H9 (cell line): ENCODE measurements at regions not wholly inside any gene's neighbourhood (a gene's known extent, or its start where the extent isn't known, plus 50 kb on each side); places are given as distances from the start of the nearest gene placed in this dataset.

ENCODE experiments used
- DNase-seq: peaks from one replicate; pipeline ENCODE4 v3.0.0-alpha.2; 2017
- H2AFZ ChIP-seq: one replicate; pipeline ENCODE4 v1.6.1; 2013; ENCODE audit warnings: mild to moderate bottlenecking, low read length, control low read depth, moderate library complexity
- H2AK5ac ChIP-seq: 2 replicates; pipeline ENCODE4 v1.6.1; 2013; ENCODE audit warnings: low read length, control low read depth, mixed read lengths; ENCODE audit not compliant: insufficient read length
- H2BK120ac ChIP-seq: one replicate; pipeline ENCODE4 v1.6.1; 2013; ENCODE audit warnings: low read depth, mild to moderate bottlenecking, low read length, control low read depth, inconsistent platforms; ENCODE audit not compliant: poor library complexity, severe bottlenecking
- H2BK12ac ChIP-seq: 2 replicates; pipeline ENCODE4 v1.6.1; 2013; ENCODE audit warnings: low read length, control low read depth, mixed read lengths, low read depth; ENCODE audit not compliant: insufficient read length
- H2BK15ac ChIP-seq: 2 replicates; pipeline ENCODE4 v1.6.1; 2013; ENCODE audit warnings: low read depth, low read length, control low read depth
- H2BK20ac ChIP-seq: one replicate; pipeline ENCODE4 v1.6.1; 2013; ENCODE audit warnings: low read depth, mild to moderate bottlenecking, low read length, control low read depth, inconsistent platforms; ENCODE audit not compliant: poor library complexity, severe bottlenecking
- H2BK5ac ChIP-seq: 2 replicates; pipeline ENCODE4 v1.6.1; 2013; ENCODE audit warnings: low read length, control low read depth, mixed read lengths; ENCODE audit not compliant: insufficient read length
- H3K14ac ChIP-seq: 2 replicates; pipeline ENCODE4 v1.6.1; 2013; ENCODE audit warnings: low read length, control low read depth; ENCODE audit not compliant: insufficient read depth
- H3K18ac ChIP-seq: 2 replicates; pipeline ENCODE4 v1.6.1; 2013; ENCODE audit warnings: low read depth, mild to moderate bottlenecking, mixed read lengths, low read length, control low read depth; ENCODE audit not compliant: insufficient read length
- H3K23ac ChIP-seq: 2 replicates; pipeline ENCODE4 v1.6.1; 2013; ENCODE audit warnings: low read length, control low read depth, mixed read lengths, low read depth; ENCODE audit not compliant: insufficient read length
- H3K23me2 ChIP-seq: 2 replicates; pipeline ENCODE4 v1.6.1; 2013; ENCODE audit warnings: low read depth, mild to moderate bottlenecking, mixed read lengths, low read length, control low read depth; ENCODE audit not compliant: insufficient read length, poor library complexity, severe bottlenecking
- H3K27ac ChIP-seq: 2 replicates; pipeline ENCODE4 v1.5.1; 2013; ENCODE audit warnings: low read length, control low read depth, mixed read lengths, low read depth; ENCODE audit not compliant: insufficient read length
- H3K27me3 ChIP-seq: 2 replicates; pipeline ENCODE4 v1.6.1; 2013; ENCODE audit warnings: low read length, control low read depth, inconsistent platforms; ENCODE audit not compliant: insufficient read depth
- H3K4ac ChIP-seq: 2 replicates; pipeline ENCODE4 v1.6.1; 2013; ENCODE audit warnings: low read depth, mild to moderate bottlenecking, control low read depth, inconsistent platforms, low read length, moderate library complexity
- H3K4me1 ChIP-seq: 2 replicates; pipeline ENCODE4 v1.6.1; 2013; ENCODE audit warnings: low read length, control low read depth, inconsistent platforms; ENCODE audit not compliant: insufficient read depth
- H3K4me2 ChIP-seq: 2 replicates; pipeline ENCODE4 v1.6.1; 2013; ENCODE audit warnings: low read length, control low read depth, mixed read lengths; ENCODE audit not compliant: insufficient read length, insufficient read depth
- H3K56ac ChIP-seq: 2 replicates; pipeline ENCODE4 v1.6.1; 2013; ENCODE audit warnings: low read depth, mild to moderate bottlenecking, mixed read lengths, low read length, control low read depth; ENCODE audit not compliant: insufficient read length
- H3K79me1 ChIP-seq: 2 replicates; pipeline ENCODE4 v1.6.1; 2013; ENCODE audit warnings: low read depth, mild to moderate bottlenecking, moderate library complexity, low read length, control low read depth, inconsistent platforms; ENCODE audit not compliant: insufficient read depth, poor library complexity, severe bottlenecking
- H3K79me2 ChIP-seq: 2 replicates; pipeline ENCODE4 v1.6.1; 2013; ENCODE audit warnings: low read length, control low read depth, inconsistent platforms; ENCODE audit not compliant: insufficient read depth
- H3K9ac ChIP-seq: 2 replicates; pipeline ENCODE4 v1.6.1; 2013; ENCODE audit warnings: low read length, control low read depth, mixed read lengths; ENCODE audit not compliant: insufficient read length; ENCODE audit errors: extremely low read depth
- H3K9me3 ChIP-seq: one replicate; pipeline ENCODE4 v1.6.1; 2013; ENCODE audit warnings: low read depth, low read length, inconsistent platforms; ENCODE audit not compliant: control insufficient read depth
- H3T11ph ChIP-seq: one replicate; pipeline ENCODE4 v1.6.1; 2013; ENCODE audit warnings: mild to moderate bottlenecking, low read length, control low read depth, inconsistent platforms
- H4K20me1 ChIP-seq: one replicate; pipeline ENCODE4 v1.6.1; 2013; ENCODE audit not compliant: control insufficient read depth, insufficient read length, insufficient read depth
- H4K5ac ChIP-seq: 2 replicates; pipeline ENCODE4 v1.6.1; 2013; ENCODE audit warnings: low read depth, mild to moderate bottlenecking, mixed read lengths, low read length, control low read depth; ENCODE audit not compliant: insufficient read length
- H4K8ac ChIP-seq: replicated peaks from 2 replicates; pipeline ENCODE4 v1.6.1; 2013; ENCODE audit warnings: low read length, control low read depth, mixed read lengths, low read depth; ENCODE audit not compliant: insufficient read length
- H4K91ac ChIP-seq: 2 replicates; pipeline ENCODE4 v1.6.1; 2013; ENCODE audit warnings: low read depth, mild to moderate bottlenecking, moderate library complexity, mixed read lengths, low read length, control low read depth; ENCODE audit not compliant: insufficient read length
- H3K27ac Mint-ChIP-seq, 3 experiments: 2 replicates in 2 of 3; 3 replicates in 1 of 3; pipeline ENCODE4 v1.8.0; 2020 to 2021; ENCODE audit warnings: mixed read lengths in 3 of 3, mild to moderate bottlenecking in 1 of 3, moderate library complexity in 1 of 3
- H3K27me3 Mint-ChIP-seq: 2 replicates; pipeline ENCODE4 v1.8.0; 2021; ENCODE audit warnings: low read depth, mild to moderate bottlenecking, moderate library complexity, mixed read lengths
- H3K36me3 Mint-ChIP-seq, 3 experiments: 2 replicates in 2 of 3; 3 replicates in 1 of 3; pipeline ENCODE4 v1.8.0; 2020 to 2021; ENCODE audit warnings: low read depth in 3 of 3, mixed read lengths in 3 of 3; ENCODE audit not compliant: insufficient read depth in 1 of 3
- H3K4me1 Mint-ChIP-seq, 2 experiments: 2 replicates each; pipeline ENCODE4 v1.8.0; 2020; ENCODE audit warnings: mixed read lengths in 2 of 2
- H3K4me3 Mint-ChIP-seq, 2 experiments: 2 replicates in 1 of 2; 3 replicates in 1 of 2; pipeline ENCODE4 v1.8.0; 2020 to 2021; ENCODE audit warnings: mild to moderate bottlenecking in 2 of 2, mixed read lengths in 2 of 2, moderate library complexity in 1 of 2
- H3K9me3 Mint-ChIP-seq, 2 experiments: 2 replicates in 1 of 2; 3 replicates in 1 of 2; pipeline ENCODE4 v1.8.0; 2020; ENCODE audit warnings: mild to moderate bottlenecking in 2 of 2, mixed read lengths in 2 of 2, moderate library complexity in 1 of 2
- CTCF ChIP-seq: fragments of 200-600 bp; sonication (generic); conservative IDR thresholded peaks from 3 replicates; pipeline ENCODE4 v1.8.0; 2021; ENCODE audit warnings: antibody characterized with exemption, mild to moderate bottlenecking
- WGBS: extraction: QIAGEN DNeasy Blood & Tissue Kit; methylation state at CpG from one replicate; pipeline ENCODE4 v1.1.7; 2013; ENCODE audit warnings: missing lambda C conversion rate, low lambda C conversion rate, mixed read lengths; ENCODE audit not compliant: insufficient read length; ENCODE audit errors: extremely low coverage; 5-methylcytosine and 5-hydroxymethylcytosine counted together

GRCh38 chr12:102766961-102767360 is 150.1 kb downstream of the PAH start:
- no peak overlapping the region for H3K23ac ChIP-seq
- no peaks in the 10 kb centered on the region for H4K20me1 ChIP-seq
- H4K8ac ChIP-seq = no peak overlapping the region
- Mint-ChIP-seq H3K4me3 (no peak overlapping the region), H3K27ac (no peak overlapping the region; a peak in 1 of 7 replicates), H3K9me3 (no peaks in the 10 kb centered on the region), H3K36me3 (no peaks in the 10 kb centered on the region), H3K4me1 (peaks cover 10 to 13% of the 10 kb centered on the region in 2 experiments), H3K27me3 (no peaks in the 10 kb centered on the region; the same call in 1 of the 2 replicates)
- DNase-seq = no peak
- no peak overlapping the region for H2BK20ac ChIP-seq
- no peak overlapping the region for H2BK120ac ChIP-seq
- no peak overlapping the region for H2AK5ac ChIP-seq
- H2AFZ ChIP-seq = no peak overlapping the region
- H3K27ac ChIP-seq = no peak overlapping the region
- no peak for TF ChIP-seq CTCF
- WGBS = no CpG with 5 or more reads among the region's 3 CpGs
- H3K79me2 ChIP-seq = no peaks in the 10 kb centered on the region
- H2BK15ac ChIP-seq = no peak overlapping the region
- H3K23me2 ChIP-seq = no peaks in the 10 kb centered on the region
- no peak overlapping the region for H3K56ac ChIP-seq
- no peaks in the 10 kb centered on the region for H3K9me3 ChIP-seq
- no peak overlapping the region for H3K4ac ChIP-seq
- no peak overlapping the region for H2BK12ac ChIP-seq
- H3T11ph ChIP-seq = no peak overlapping the region
- H3K14ac ChIP-seq = no peak overlapping the region
- H4K91ac ChIP-seq = no peak overlapping the region
- no peaks in the 10 kb centered on the region for H3K27me3 ChIP-seq
- no peak overlapping the region for H3K4me2 ChIP-seq
- no peaks in the 10 kb centered on the region for H3K79me1 ChIP-seq
- H2BK5ac ChIP-seq = no peak overlapping the region
- no peaks in the 10 kb centered on the region for H3K4me1 ChIP-seq
- no peak overlapping the region for H3K18ac ChIP-seq
- H4K5ac ChIP-seq = no peak overlapping the region
- no peak overlapping the region for H3K9ac ChIP-seq
